Activated CD4-positive, alpha-beta T cell treated with anti-CD3 and anti-CD28 coated beads, Interleukin-10, Interleukin-2, amounts not matched to agents 100 ng/mL and 50 ng/mL, durations not matched to agents 16 hours and 8 hours (primary cell): ENCODE measurements at regions not wholly inside any gene's neighbourhood (a gene's known extent, or its start where the extent isn't known, plus 50 kb on each side); places are given as distances from the start of the nearest gene placed in this dataset.
"Not testable (repeated sequence)": the region's sequence is repeated elsewhere in the genome, so short reads cannot be mapped to it uniquely, and the experiment has no call there.

ENCODE experiments used
- DNase-seq: peaks from one replicate; pipeline ENCODE4 v3.0.0-alpha.2; 2020

DNA sequence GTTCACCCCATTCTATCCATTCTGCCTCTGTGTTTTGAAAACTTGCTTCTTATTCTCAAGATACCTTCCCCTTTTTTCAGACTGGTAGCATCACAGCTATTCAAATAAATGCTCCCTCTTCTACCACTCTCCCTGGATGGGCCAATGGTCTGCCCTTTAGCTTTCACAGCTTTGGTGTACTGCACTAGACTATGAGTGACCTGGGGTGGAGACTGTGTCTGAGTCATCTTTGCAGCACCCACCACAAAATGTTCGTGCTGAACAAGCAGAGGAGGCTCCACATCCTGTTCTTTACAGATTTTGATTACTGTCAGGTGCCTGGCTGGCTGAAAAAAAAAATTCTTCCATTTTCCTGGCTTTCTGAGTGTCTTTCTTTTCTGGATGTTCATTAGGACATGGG lies 1104.1 kb upstream of the TMEM132C start:
- DNase-seq, result peak; percentile 79

- peak; percentile 92 for DNase-seq
Measured at GRCh38 chr12:127165567-127166392, 1101.2 kb upstream of the TMEM132C start.

DNA sequence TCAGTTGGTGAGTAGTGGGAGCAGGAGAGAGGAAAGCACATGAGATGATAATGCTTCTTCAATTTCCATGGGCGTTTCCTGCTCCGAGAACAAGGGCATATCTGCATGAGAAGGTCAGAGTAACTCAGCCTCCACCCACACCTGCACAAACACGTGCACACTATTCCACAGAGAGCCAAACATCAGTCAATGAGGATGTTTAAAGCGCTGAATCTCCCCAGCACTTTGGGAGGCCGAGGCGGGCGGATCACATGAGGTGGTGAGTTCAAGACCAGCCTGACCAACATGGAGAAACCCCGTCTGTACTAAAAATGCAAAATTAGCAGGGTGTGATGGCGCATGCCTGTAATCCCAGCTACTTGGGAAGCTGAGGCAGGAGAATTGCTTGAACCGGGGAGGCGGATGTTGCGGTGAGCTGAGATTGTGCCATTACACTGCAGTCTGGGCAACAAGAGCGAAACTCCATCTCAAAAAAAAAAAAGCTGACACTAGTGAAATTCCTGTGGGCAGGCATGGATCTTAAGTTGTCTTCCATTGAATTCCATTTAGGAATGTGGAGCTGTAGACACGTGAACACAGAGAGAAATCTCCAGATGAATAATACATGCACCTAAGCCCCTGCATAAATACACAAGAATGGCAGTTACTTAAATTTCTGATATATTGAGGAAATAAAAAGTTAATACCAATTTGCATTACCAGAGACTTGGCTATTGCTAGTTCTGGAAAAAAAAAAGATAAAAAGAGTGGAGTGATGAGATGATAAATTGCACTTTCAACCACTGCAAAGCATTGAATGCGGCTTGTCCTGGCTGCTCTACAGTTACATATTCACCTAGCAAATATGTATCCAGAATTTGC lies 1097.4 kb upstream of the TMEM132C start:
- DNase-seq, result no peak

DNA sequence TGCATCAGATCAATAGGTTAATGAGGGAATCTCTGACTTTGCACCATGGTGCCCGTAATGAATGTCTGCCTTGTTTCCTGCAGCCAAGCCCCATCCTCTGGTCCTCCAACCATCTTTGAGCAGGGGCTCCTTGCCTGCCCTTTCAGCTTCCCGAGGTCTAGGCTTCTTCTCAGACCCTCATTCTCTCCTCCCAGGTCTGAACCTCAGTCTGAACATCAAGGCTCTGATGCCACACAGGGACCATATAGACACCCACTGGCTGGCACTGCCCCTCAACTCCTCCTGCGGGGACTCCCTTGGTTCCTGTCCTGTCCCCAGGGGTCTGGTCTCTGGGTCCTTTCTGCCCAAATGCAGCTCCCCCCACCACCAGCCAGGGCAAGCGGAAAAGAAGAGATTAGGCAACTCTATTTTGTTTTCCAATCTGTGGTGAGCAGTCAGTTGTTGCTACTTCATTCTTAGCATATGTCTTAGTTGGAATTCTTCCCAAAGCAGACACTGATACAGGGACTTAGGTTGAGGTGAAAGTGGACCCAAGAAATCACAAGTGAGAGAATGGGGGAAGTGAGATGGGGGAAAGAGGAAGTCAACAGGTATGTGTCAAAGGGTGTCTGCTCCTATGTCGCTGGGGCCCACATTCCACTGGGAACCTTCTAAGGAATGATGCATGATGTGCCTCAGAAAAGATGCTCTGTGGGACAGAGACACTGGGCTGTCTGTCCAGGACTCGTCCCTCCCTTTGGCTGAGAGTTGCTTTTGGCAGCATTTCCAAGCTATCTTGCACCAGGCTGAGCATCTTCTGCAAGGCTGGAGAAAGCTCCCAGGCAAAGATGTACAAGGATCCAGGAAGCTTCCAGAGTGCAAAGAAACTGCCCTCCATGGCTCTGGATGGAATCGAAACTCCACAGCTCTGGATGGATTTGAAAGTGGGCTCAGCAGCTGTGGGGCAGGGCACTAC lies 1096.5 kb upstream of the TMEM132C start:
- DNase-seq, result no peak

- DNase-seq, result no peak
Measured at GRCh38 chr12:127172861-127173260, 1094.1 kb upstream of the TMEM132C start.

GRCh38 chr12:127173971-127174370 lies 1093.0 kb upstream of the TMEM132C start:
- not testable (repeated sequence) for DNase-seq

GRCh38 chr12:127174881-127175280 lies 1092.1 kb upstream of the TMEM132C start:
- no peak for DNase-seq

DNA sequence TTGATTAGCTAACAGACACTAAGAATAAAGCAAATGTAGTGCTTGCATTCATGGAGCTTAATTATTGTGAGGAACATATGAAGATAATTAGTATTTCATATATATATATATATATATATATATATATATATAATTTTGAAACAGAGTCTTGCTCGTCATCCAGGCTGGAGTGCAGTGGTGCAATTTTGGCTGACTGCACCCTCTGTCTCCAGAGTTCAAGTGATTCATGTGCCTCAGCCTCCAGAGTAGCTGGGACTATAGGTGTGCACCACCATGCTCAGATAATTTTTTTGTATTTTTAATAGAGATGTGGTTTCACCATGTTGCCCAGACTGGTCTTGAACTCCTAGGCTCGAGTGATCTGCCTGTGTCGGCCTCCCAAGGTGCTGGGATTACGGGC lies 1091.6 kb upstream of the TMEM132C start:
- DNase-seq, result no peak

- no peak for DNase-seq
Measured at GRCh38 chr12:127176804-127177203, 1090.2 kb upstream of the TMEM132C start.

GRCh38 chr12:127178052-127178451 lies 1088.9 kb upstream of the TMEM132C start:
- no peak for DNase-seq

GRCh38 chr12:127178463-127178862 lies 1088.5 kb upstream of the TMEM132C start:
- DNase-seq, result no peak

DNA sequence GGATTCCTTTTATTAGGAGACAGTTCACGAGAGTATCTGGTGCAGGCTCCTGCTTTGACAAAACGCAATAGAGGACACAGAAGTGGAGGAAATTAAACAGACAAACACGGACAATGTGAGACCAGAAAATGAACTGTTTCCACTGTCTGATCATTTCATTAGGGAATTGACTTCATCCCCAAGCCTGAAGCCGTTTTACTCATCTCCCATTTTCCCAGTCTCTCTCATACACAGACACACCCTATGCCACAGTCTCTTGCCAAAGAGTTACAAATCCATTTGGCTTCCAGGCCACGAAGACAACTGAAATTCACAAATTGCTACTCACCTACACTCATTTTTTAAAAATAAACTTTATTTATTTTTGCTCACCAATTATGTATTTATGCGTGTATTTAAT lies 1087.8 kb upstream of the TMEM132C start:
- DNase-seq, result no peak

DNA sequence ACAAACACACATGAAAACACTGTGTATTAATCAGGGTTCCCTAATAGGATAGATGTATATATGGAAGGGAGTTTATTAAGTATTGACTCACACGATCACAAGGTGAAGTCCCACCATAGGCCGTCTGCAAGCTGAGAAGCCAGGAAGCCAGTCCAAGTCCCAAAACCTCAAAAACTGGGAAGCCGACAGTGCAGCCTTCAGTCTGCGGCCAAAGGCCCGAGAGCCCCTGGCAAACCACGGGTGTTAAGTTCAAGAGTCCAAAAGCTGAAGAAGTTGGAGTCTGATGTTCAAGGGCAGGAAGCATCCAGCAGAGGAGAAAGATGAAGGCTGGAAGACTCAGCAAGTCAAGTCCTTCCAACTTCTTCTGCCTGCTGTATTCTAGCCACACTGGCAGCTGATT lies 1085.0 kb upstream of the TMEM132C start:
- DNase-seq, result no peak

DNA sequence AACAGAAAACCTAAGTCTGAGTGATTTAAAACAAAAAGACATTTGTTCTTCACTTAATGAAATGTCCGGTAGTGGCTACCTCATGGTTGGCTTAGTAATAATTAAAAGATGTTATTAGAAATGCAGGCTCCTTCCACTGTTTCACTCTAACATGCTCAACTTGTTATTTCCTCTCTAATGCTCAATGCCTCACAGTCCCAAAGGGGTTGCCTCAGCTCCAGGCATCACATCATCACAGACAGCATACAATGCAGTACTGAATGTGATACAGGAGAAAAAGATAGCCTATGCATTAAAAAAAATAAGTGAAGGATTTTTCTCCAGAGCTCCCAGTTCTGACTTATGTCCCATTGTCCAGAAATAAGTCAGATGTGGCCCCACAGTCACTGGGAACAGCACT lies 1077.0 kb upstream of the TMEM132C start:
- no peak for DNase-seq

- no peak for DNase-seq
Measured at GRCh38 chr12:127191129-127191528, 1075.8 kb upstream of the TMEM132C start.

DNA sequence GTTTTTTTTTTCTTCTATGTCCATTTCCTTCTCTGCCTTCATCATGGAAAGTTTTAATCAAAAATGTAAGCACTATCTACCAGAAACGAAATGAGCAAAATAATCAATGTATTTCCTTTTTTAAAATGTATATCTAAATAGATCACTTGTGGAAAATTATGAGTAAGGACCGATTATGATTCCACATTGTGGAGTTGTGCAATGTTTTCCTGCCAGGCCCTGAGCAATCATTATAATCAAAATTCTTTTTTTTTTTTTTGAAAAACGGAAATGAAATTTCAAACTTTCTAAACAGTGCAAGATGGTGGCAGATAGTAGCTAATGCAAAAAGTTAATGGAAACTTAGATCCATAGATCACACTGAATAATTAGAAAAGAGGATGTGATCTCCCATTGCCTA lies 1074.6 kb upstream of the TMEM132C start:
- DNase-seq, result no peak

DNA sequence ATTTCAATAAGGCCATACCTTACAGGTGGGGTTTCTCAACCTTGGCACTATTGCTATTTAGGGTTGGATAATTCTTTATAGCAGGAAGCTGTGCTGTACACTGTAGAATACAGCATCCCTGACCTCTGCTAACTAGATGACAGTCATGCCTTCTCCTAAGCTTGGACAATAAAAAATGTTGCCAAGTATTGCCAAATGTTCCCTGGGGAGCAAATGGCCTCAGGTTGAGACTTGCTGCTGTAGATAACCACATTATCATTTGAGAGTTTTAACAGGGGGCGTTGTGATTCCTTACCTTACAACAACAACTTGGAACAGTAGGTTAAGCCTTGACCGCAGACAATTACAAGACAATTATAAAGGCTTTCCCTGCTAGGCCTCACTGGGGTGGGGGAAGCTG lies 1073.6 kb upstream of the TMEM132C start:
- DNase-seq, result no peak

DNA sequence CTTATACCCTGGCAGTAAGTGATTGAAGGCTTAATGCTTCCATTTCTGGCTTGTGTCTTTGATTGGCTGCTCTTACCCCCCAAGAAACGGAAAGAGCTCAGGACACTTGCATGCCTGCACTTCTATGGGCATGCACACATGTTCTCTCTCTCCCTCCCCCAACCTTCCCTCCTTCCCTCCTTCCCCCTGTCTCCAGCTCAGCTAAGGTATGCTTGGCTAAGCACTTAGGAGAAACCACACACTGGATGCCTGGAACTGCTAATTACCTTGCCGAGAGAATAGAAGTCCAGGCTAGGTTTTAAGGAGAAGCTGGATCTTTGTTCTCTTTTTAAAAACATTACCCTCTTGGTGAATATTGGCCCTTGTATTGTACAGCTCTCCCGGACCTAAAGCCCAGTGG lies 1072.8 kb upstream of the TMEM132C start:
- no peak for DNase-seq

GRCh38 chr12:127205781-127206555 lies 1061.0 kb upstream of the TMEM132C start:
- DNase-seq, result no peak

DNA sequence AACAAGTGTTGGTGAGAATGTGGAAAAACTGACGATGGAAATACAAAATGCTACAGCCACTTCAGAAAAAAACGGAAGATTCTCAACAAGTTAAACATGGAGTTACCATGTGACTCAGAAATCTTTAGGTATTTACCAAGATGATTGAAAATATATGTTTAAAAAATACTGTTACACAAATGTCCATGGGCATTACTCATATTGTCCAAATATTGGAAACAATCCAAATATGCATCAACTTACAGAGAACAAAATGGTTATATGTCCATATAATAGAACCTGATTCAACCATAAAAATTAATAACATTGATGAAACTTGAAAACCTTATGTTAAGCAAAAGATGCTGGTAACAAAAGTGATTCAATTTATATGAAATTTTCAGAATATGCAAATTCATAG lies 1057.7 kb upstream of the TMEM132C start:
- DNase-seq, result no peak

DNA sequence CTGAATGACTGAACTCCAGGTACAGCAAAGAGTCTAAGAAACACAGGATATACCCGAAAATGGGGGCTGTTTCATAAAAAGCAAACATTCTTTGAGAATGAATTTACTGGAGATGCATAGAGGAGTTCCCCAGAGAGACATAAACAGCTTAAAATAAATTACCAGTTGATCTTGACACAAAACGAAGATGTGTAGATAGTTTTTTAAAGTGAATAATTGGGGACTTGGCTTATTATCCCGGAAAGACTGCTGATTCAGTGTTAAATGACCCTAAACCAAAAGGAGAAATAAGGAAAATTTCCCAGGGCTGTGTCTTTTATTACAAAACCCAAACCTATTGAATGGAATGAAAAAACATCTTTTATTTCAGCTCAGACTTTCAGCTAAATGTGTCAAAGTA lies 1052.8 kb upstream of the TMEM132C start:
- DNase-seq, result no peak

DNA sequence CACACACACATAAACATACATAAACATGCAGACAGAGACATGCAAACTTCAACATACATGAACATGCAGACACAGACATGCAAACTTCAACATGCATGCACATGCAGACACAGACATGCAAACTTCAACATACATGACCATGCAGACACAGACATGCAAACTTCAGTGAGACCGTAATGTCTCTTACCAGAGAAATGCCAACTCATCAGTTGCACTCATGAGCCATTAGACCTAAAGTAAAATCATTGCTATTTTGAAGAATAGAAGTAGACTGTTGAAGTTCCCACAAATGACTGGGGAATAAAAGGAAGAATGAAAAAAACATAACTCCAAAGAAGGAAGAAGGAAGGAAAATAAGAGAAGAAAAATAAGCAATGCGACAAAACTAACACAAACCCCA lies 1044.0 kb upstream of the TMEM132C start:
- DNase-seq, result no peak
